Immature natural killer cell (primary cell): ENCODE measurements at regions not wholly inside any gene's neighbourhood (a gene's known extent, or its start where the extent isn't known, plus 50 kb on each side); places are given as distances from the start of the nearest gene placed in this dataset.

Source experiments
- DNase-seq, 3 donors: peaks; one replicate each; pipeline ENCODE4 v3.0.0; 2022; ENCODE audit warnings: mixed read lengths in 1 of 3
- H3K27ac Mint-ChIP-seq, 6 donors: one replicate each; pipeline ENCODE4 v1.8.0; 2020; ENCODE audit warnings: mixed read lengths in 6 of 6, mild to moderate bottlenecking in 5 of 6, inconsistent platforms in 4 of 6, moderate library complexity in 3 of 6
- H3K27me3 Mint-ChIP-seq, 3 donors: one replicate each; pipeline ENCODE4 v1.8.0; 2020 to 2021; ENCODE audit warnings: low read depth in 3 of 3, mild to moderate bottlenecking in 3 of 3, mixed read lengths in 3 of 3, moderate library complexity in 3 of 3, inconsistent platforms in 1 of 3
- H3K36me3 Mint-ChIP-seq, 3 donors: one replicate each; pipeline ENCODE4 v1.8.0; 2020; ENCODE audit warnings: mixed read lengths in 3 of 3, inconsistent platforms in 2 of 3, mild to moderate bottlenecking in 2 of 3
- H3K4me1 Mint-ChIP-seq, 2 donors: one replicate each; pipeline ENCODE4 v1.8.0; 2020; ENCODE audit warnings: inconsistent platforms in 2 of 2, mild to moderate bottlenecking in 2 of 2, mixed read lengths in 2 of 2, moderate library complexity in 1 of 2
- H3K4me3 Mint-ChIP-seq, 5 donors: one replicate each; pipeline ENCODE4 v1.8.0; 2020; ENCODE audit warnings: mild to moderate bottlenecking in 5 of 5, mixed read lengths in 5 of 5, inconsistent platforms in 3 of 5, moderate library complexity in 3 of 5
- H3K9me3 Mint-ChIP-seq, 6 donors: one replicate each; pipeline ENCODE4 v1.8.0; 2020; ENCODE audit warnings: mild to moderate bottlenecking in 6 of 6, mixed read lengths in 6 of 6, inconsistent platforms in 4 of 6, moderate library complexity in 3 of 6

- Mint-ChIP-seq H3K4me3 (peak overlapping the region in 1 of 5 donors; percentile 1), H3K4me1 (no peaks in the 10 kb centered on the region), H3K27ac (no peak overlapping the region), H3K27me3 (peaks cover 0 to 3% (median 0%) of the 10 kb centered on the region in 3 donors), H3K36me3 (no peaks in the 10 kb centered on the region), H3K9me3 (peaks cover 0 to 1% (median 0%) of the 10 kb centered on the region in 6 donors)
- no peak for DNase-seq
Measured at GRCh38 chr2:7594211-7594610, 677.0 kb downstream of the RNF144A start.

DNA sequence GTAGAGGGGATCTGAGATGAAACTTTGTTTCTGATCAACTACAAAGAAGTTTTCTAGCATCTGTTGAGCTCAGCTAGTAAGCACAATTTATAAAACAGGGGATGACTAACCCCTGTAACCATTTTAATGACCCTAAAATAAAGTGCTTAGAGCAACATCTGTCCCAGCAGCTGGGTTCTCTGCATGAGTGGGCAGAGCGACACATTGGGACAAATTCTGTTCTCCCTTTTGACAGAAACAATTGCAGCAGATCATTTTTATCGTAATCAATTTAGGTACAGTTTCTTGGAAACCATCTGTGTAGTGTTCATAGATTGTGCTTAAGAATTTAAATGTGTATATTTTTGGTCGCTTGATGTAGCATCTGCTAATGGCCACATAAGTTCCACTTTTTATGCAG, 678.0 kb downstream of the RNF144A start:
- Mint-ChIP-seq H3K27ac (no peak overlapping the region), H3K4me3 (no peak overlapping the region), H3K27me3 (peaks cover 0 to 3% (median 0%) of the 10 kb centered on the region in 3 donors), H3K36me3 (peaks cover 0 to 3% (median 0%) of the 10 kb centered on the region in 3 donors), H3K9me3 (peaks cover 0 to 3% (median 0%) of the 10 kb centered on the region in 6 donors), H3K4me1 (no peaks in the 10 kb centered on the region)
- no peak for DNase-seq

GRCh38 chr2:7598402-7598801, 681.2 kb downstream of the RNF144A start:
- Mint-ChIP-seq H3K27ac (no peak overlapping the region), H3K4me3 (no peak overlapping the region), H3K4me1 (no peaks in the 10 kb centered on the region), H3K27me3 (peaks cover 0 to 3% (median 0%) of the 10 kb centered on the region in 3 donors), H3K36me3 (peaks cover 0 to 8% (median 0%) of the 10 kb centered on the region in 3 donors), H3K9me3 (peaks cover 0 to 5% (median under 1%) of the 10 kb centered on the region in 6 donors)
- no peak for DNase-seq

DNA sequence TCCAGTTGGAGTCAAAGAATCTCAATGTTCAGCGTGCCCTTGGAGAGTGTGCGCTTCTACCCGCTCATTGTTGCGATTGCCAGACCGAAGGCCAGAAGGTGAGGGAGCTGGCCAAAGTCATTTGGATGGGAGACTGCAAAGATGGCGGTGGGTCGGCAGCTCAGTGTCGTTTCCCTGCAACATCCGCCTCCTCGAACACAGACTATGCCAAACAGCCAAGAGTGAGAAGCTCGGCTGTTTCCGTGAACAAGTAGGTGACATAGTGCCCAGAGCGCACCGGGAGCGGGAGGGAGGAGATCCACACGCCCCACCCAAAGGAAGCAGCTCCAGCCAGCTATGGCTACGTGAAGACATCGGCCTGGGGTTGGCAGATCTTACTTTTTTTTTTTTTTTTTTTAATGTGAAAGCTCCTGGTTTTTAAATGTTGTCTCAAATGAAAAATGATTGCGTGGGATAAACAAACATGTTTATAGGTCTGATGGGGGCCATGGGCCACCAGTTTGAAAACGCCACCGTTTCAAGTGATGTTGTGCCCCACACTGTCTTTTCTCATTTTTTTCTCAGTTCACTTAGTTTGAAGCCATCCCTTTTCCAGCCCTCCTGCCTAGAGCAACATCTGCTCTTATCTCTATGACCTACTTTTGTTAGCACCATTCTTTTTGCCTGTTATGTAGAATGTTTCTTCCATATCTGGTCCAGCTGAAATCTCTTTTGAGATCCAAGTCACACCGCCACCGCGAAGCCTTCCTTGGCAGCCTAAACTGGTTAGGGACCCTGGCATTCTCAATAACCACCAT, 682.4 kb downstream of the RNF144A start:
- no peaks in the 10 kb centered on the region for H3K4me1 Mint-ChIP-seq
- no peak overlapping the region for H3K27ac Mint-ChIP-seq
- DNase-seq: no peak
- H3K4me3 Mint-ChIP-seq: no peak overlapping the region
- peaks cover 0 to 11% (median 0%) of the 10 kb centered on the region in 3 donors for H3K36me3 Mint-ChIP-seq
- H3K9me3 Mint-ChIP-seq: peaks cover 0 to 5% (median under 1%) of the 10 kb centered on the region in 6 donors
- H3K27me3 Mint-ChIP-seq: no peaks in the 10 kb centered on the region

- no peak overlapping the region for H3K27ac Mint-ChIP-seq
- peaks cover 0 to 5% (median under 1%) of the 10 kb centered on the region in 6 donors for H3K9me3 Mint-ChIP-seq
- H3K4me3 Mint-ChIP-seq: no peak overlapping the region
- H3K4me1 Mint-ChIP-seq: no peaks in the 10 kb centered on the region
- DNase-seq: no peak
- H3K27me3 Mint-ChIP-seq: no peaks in the 10 kb centered on the region
- peaks cover 0 to 11% (median 0%) of the 10 kb centered on the region in 3 donors for H3K36me3 Mint-ChIP-seq
Measured at GRCh38 chr2:7601990-7602389, 684.8 kb downstream of the RNF144A start.

GRCh38 chr2:7604456-7604855, 687.2 kb downstream of the RNF144A start:
- Mint-ChIP-seq H3K27me3 (no peaks in the 10 kb centered on the region), H3K36me3 (peaks cover 0 to 11% (median 0%) of the 10 kb centered on the region in 3 donors), H3K27ac (no peak overlapping the region), H3K9me3 (peaks cover 0 to 5% (median under 1%) of the 10 kb centered on the region in 6 donors), H3K4me1 (no peaks in the 10 kb centered on the region), H3K4me3 (no peak overlapping the region)
- no peak for DNase-seq

DNA sequence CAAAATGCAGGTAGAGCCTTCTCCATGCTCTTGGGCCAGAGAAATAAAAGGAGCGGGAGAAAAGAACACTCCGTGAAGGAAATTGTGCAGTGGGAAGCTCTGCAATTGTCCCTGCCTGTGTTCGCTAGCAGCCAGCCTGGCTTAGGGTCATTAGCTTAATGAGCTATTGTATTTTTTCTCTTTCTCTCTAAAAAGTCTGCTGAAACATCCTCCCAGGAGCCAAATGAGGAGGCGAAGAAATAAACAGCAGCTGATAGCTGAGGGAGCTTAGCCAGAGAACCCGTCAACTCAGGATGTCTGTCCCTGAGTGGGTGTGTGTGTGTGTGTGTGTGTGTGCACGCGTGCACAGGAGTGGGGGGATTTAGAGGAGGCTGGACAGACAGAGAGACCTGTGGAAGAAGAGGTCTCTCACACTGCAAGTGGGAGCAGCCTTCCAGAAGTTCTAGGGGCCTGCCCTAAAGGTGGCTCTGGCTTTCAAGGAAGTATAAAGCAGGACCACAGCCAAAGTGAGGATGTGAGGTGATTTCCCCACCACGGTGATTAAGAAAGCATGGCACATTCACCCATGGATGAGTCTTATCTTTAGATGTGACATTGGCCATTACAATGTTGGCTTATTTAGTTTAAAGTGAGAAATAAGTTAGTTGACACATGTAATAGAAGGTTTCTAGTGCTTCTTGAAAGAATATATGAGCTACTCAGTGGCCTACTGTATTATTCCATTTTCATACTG, 690.4 kb downstream of the RNF144A start:
- no peak overlapping the region for H3K4me3 Mint-ChIP-seq
- H3K27me3 Mint-ChIP-seq: peaks cover 0 to 2% (median 0%) of the 10 kb centered on the region in 3 donors
- no peak overlapping the region for H3K27ac Mint-ChIP-seq
- H3K4me1 Mint-ChIP-seq: no peaks in the 10 kb centered on the region
- peaks cover 0 to 2% (median 0%) of the 10 kb centered on the region in 6 donors for H3K9me3 Mint-ChIP-seq
- DNase-seq: no peak
- H3K36me3 Mint-ChIP-seq: peaks cover 0 to 4% (median 0%) of the 10 kb centered on the region in 3 donors

- Mint-ChIP-seq H3K36me3 (no peaks in the 10 kb centered on the region), H3K9me3 (no peaks in the 10 kb centered on the region), H3K4me1 (no peaks in the 10 kb centered on the region), H3K27me3 (peaks cover 0 to 2% (median 0%) of the 10 kb centered on the region in 3 donors), H3K4me3 (no peak overlapping the region), H3K27ac (no peak overlapping the region)
- no peak for DNase-seq
Measured at GRCh38 chr2:7609556-7609955, 692.3 kb downstream of the RNF144A start.

- Mint-ChIP-seq H3K36me3 (no peaks in the 10 kb centered on the region), H3K4me3 (no peak overlapping the region), H3K27me3 (peaks cover 0 to 3% (median 2%) of the 10 kb centered on the region in 3 donors), H3K27ac (no peak overlapping the region), H3K9me3 (no peaks in the 10 kb centered on the region), H3K4me1 (no peaks in the 10 kb centered on the region)
- no peak for DNase-seq
Measured at GRCh38 chr2:7609974-7610373, 692.8 kb downstream of the RNF144A start.

DNA sequence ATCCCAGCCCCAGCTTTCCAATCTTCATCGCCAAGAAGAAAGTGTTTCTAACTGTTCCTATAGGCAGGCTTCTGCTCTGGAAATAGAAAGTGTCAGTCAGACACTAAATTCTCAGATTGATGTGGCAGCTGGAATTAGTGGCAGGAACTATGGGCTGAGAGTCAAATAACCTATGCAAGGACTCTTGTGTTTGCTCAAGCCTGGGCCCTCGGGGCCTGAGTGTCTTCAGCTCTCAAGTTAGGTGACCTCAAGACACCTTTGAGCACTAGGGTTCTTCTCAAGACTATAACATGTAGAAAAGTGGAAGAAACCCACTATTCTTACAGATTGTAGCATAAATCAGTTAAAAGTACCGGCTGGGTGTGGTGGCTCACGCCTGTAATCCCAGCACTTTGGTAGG, 694.5 kb downstream of the RNF144A start:
- no peak overlapping the region for H3K27ac Mint-ChIP-seq
- H3K4me3 Mint-ChIP-seq: no peak overlapping the region
- no peaks in the 10 kb centered on the region for H3K36me3 Mint-ChIP-seq
- no peak for DNase-seq
- H3K4me1 Mint-ChIP-seq: no peaks in the 10 kb centered on the region
- H3K9me3 Mint-ChIP-seq: peaks cover 0 to 2% (median 0%) of the 10 kb centered on the region in 6 donors
- H3K27me3 Mint-ChIP-seq: peaks cover 2 to 4% (median 3%) of the 10 kb centered on the region in 3 donors

DNA sequence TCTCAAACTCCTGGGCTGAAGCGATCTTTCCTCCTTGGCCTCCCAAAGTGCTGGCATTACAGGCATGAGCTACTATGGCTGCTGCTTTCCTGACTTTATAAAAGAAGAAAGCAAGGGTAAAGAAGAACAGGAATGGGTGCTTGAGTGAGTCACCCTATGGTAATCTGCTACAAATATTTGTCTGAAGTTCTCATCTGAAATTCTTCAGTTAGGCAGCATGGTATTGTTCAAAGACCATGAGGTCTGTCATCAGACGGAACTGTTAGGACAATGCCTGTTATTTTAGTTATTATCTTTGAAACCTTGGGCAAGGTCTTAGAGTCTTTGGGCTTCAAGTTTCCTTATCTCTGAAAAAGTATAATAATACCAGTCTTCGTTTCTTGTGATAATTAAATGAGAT, 695.8 kb downstream of the RNF144A start:
- Mint-ChIP-seq H3K27me3 (peaks cover 2 to 4% (median 3%) of the 10 kb centered on the region in 3 donors), H3K4me3 (no peak overlapping the region), H3K27ac (no peak overlapping the region), H3K9me3 (peaks cover 0 to 2% (median 0%) of the 10 kb centered on the region in 6 donors), H3K36me3 (no peaks in the 10 kb centered on the region), H3K4me1 (no peaks in the 10 kb centered on the region)
- DNase-seq: no peak

- Mint-ChIP-seq H3K4me3 (no peak overlapping the region), H3K4me1 (no peaks in the 10 kb centered on the region), H3K36me3 (no peaks in the 10 kb centered on the region), H3K27ac (no peak overlapping the region), H3K9me3 (peaks cover 0 to 2% (median 0%) of the 10 kb centered on the region in 6 donors), H3K27me3 (peaks cover 2 to 4% (median 3%) of the 10 kb centered on the region in 3 donors)
- no peak for DNase-seq
Measured at GRCh38 chr2:7613831-7614230, 696.6 kb downstream of the RNF144A start.

- Mint-ChIP-seq H3K4me3 (no peak overlapping the region), H3K27ac (no peak overlapping the region), H3K9me3 (peaks cover 0 to 7% (median 2%) of the 10 kb centered on the region in 6 donors), H3K4me1 (no peaks in the 10 kb centered on the region), H3K27me3 (peaks cover 0 to 4% (median 3%) of the 10 kb centered on the region in 3 donors), H3K36me3 (peaks cover 0 to 5% (median 0%) of the 10 kb centered on the region in 3 donors)
- no peak for DNase-seq
Measured at GRCh38 chr2:7618031-7618430, 700.8 kb downstream of the RNF144A start.
